Mesendoderm (in vitro differentiated cells): ENCODE measurements at regions not wholly inside any gene's neighbourhood (a gene's known extent, or its start where the extent isn't known, plus 50 kb on each side); places are given as distances from the start of the nearest gene placed in this dataset.
"Not testable (repeated sequence)": the region's sequence is repeated elsewhere in the genome, so short reads cannot be mapped to it uniquely, and the experiment has no call there.

Source experiments
- DNase-seq: peaks from one replicate; pipeline ENCODE4 v3.0.0; 2013
- H2AK5ac ChIP-seq: 2 replicates; pipeline ENCODE4 v1.6.1; 2013; ENCODE audit warnings: low read length, inconsistent platforms
- H2BK120ac ChIP-seq: 2 replicates; pipeline ENCODE4 v1.6.1; 2013; ENCODE audit warnings: low read depth, mild to moderate bottlenecking, low read length, moderate library complexity, mixed read lengths
- H2BK15ac ChIP-seq: replicated peaks from 2 replicates; pipeline ENCODE4 v1.6.1; 2013; ENCODE audit warnings: low read depth, mild to moderate bottlenecking, moderate library complexity
- H2BK5ac ChIP-seq: 2 replicates; pipeline ENCODE4 v1.6.1; 2013; ENCODE audit warnings: low read length, inconsistent platforms
- H3K18ac ChIP-seq: 2 replicates; pipeline ENCODE4 v1.6.1; 2013; ENCODE audit warnings: mild to moderate bottlenecking, low read length, mixed read lengths
- H3K23ac ChIP-seq: one replicate; pipeline ENCODE4 v1.6.1; 2013; ENCODE audit warnings: low read length
- H3K27ac ChIP-seq: 2 replicates; pipeline ENCODE4 v1.5.1; 2013; ENCODE audit warnings: low read depth, mild to moderate bottlenecking, inconsistent platforms, low read length, moderate library complexity
- H3K27me3 ChIP-seq: 2 replicates; pipeline ENCODE4 v1.6.1; 2013; ENCODE audit warnings: low read length, control low read depth, mild to moderate bottlenecking, inconsistent platforms; ENCODE audit not compliant: insufficient read depth, poor library complexity
- H3K36me3 ChIP-seq: 2 replicates; pipeline ENCODE4 v1.6.1; 2013; ENCODE audit warnings: low read length, inconsistent platforms; ENCODE audit not compliant: control insufficient read depth, insufficient read depth
- H3K4ac ChIP-seq: one replicate; pipeline ENCODE4 v1.6.1; 2013; ENCODE audit warnings: low read depth, mild to moderate bottlenecking, low read length, moderate library complexity
- H3K4me1 ChIP-seq: 2 replicates; pipeline ENCODE4 v1.6.1; 2013; ENCODE audit warnings: low read depth, low read length, inconsistent platforms; ENCODE audit not compliant: control insufficient read depth
- H3K4me2 ChIP-seq: 2 replicates; pipeline ENCODE4 v1.6.1; 2013; ENCODE audit warnings: low read length
- H3K4me3 ChIP-seq: 2 replicates; pipeline ENCODE4 v1.5.1; 2013; ENCODE audit warnings: mild to moderate bottlenecking, low read length
- H3K56ac ChIP-seq: one replicate; pipeline ENCODE4 v1.6.1; 2013; ENCODE audit warnings: low read length
- H3K79me1 ChIP-seq: 2 replicates; pipeline ENCODE4 v1.6.1; 2013; ENCODE audit warnings: low read length, inconsistent platforms
- H3K79me2 ChIP-seq: 2 replicates; pipeline ENCODE4 v1.6.1; 2013; ENCODE audit warnings: mild to moderate bottlenecking, low read length; ENCODE audit not compliant: control insufficient read depth, insufficient read depth
- H3K9ac ChIP-seq: 2 replicates; pipeline ENCODE4 v1.6.1; 2013; ENCODE audit warnings: low read length, inconsistent platforms
- H4K5ac ChIP-seq: one replicate; pipeline ENCODE4 v1.6.1; 2013; ENCODE audit warnings: low read length
- H4K8ac ChIP-seq: one replicate; pipeline ENCODE4 v1.6.1; 2013; ENCODE audit warnings: low read depth, mild to moderate bottlenecking, control low read depth, low read length, moderate library complexity
- WGBS: extraction: QIAGEN DNeasy Blood & Tissue Kit; methylation state at CpG from one replicate; pipeline ENCODE4 v1.1.7; 2013; ENCODE audit warnings: low lambda C conversion rate, missing lambda C conversion rate; ENCODE audit not compliant: insufficient coverage; ENCODE audit errors: extremely low coverage; 5-methylcytosine and 5-hydroxymethylcytosine counted together

DNA sequence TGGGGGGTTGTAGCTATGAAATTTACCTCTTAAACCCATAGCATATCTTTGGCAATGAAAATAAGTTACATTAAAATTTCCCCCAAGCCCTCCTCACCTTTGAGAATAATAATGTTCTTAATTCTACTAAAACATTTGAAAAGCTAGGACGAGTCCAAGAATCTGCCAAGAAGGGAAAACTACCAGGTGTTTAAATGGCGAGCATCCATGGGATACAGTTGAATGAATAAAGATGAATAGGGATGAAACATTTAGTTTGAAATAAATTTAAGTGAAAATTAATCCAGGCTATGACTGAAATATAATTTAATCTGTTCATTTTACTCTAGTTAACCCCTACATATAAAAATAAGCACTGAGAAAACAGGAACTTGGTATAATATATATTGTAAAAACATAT is 536.7 kb downstream of the FLRT2 start:
- H3K4me3 ChIP-seq, result no peak overlapping the region
- H3K23ac ChIP-seq, result no peak overlapping the region
- no peak overlapping the region for H3K27ac ChIP-seq
- H3K4me2 ChIP-seq, result no peak overlapping the region
- no peak for DNase-seq
- no peaks in the 10 kb centered on the region for H3K36me3 ChIP-seq
- H3K27me3 ChIP-seq, result no peaks in the 10 kb centered on the region
- H3K79me1 ChIP-seq, result no peaks in the 10 kb centered on the region
- no peaks in the 10 kb centered on the region for H3K79me2 ChIP-seq
- no CpG with 5 or more reads among the region's 2 CpGs for WGBS
- no peak overlapping the region for H2BK5ac ChIP-seq
- H3K18ac ChIP-seq, result no peak overlapping the region
- no peak overlapping the region for H2BK15ac ChIP-seq
- no peak overlapping the region for H3K56ac ChIP-seq
- H2BK120ac ChIP-seq, result no peak overlapping the region
- H3K4ac ChIP-seq, result no peak overlapping the region
- no peak overlapping the region for H4K5ac ChIP-seq
- H3K9ac ChIP-seq, result no peak overlapping the region
- H4K8ac ChIP-seq, result no peak overlapping the region
- H2AK5ac ChIP-seq, result no peak overlapping the region
- no peaks in the 10 kb centered on the region for H3K4me1 ChIP-seq

DNA sequence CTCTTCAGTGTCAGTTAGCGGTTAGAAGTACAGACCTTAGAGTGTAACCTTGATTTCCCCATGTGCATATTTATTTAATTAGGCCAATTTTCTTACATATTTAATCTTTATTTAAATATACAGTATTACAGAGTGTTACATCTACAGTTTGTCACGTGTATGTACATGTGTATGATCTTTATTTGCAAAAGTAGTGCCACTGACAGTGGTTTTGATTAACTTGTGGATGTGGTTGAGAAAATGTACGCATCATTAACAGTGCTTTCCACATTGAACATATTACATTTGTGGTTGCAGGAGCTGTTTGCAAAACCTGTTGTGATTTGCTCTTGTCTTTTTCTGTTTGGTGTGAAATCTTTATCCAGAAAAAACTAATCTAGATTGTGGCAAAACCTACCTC is 535.5 kb downstream of the FLRT2 start:
- Histone ChIP-seq H3K23ac (no peak overlapping the region), H3K79me1 (no peaks in the 10 kb centered on the region), H2BK5ac (no peak overlapping the region), H2BK120ac (no peak overlapping the region), H3K27ac (no peak overlapping the region), H3K18ac (no peak overlapping the region), H4K8ac (no peak overlapping the region), H3K56ac (no peak overlapping the region), H3K4me2 (no peak overlapping the region), H3K36me3 (no peaks in the 10 kb centered on the region), H3K4me1 (no peaks in the 10 kb centered on the region), H4K5ac (no peak overlapping the region), H3K4ac (no peak overlapping the region), H3K79me2 (no peaks in the 10 kb centered on the region), H2BK15ac (no peak overlapping the region), H3K27me3 (no peaks in the 10 kb centered on the region), H3K9ac (no peak overlapping the region), H2AK5ac (no peak overlapping the region), H3K4me3 (no peak overlapping the region)
- WGBS, result no CpG with 5 or more reads among the region's 3 CpGs
- no peak for DNase-seq

DNA sequence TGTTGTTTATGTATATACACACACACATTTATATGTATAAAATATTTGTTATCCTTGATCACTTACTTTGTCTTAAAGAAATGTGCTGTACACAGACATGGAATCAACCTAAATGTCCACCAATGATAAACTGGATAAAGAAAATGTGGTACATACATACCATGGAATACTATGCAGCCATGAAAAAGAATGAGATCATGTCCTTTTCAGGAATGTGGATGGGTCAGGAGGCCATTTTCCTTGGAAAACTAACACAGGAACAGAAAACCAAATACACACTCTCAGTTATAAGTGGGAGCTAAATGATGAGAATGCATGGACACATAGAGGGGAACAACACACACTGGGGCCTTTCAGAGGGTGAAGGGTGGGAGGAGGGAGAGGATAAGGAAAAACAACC is 534.7 kb downstream of the FLRT2 start:
- not testable (repeated sequence) for H4K8ac ChIP-seq, H2AK5ac ChIP-seq, H2BK15ac ChIP-seq, H3K79me1 ChIP-seq, H3K56ac ChIP-seq, H3K36me3 ChIP-seq, H3K4ac ChIP-seq, H3K23ac ChIP-seq, H3K27me3 ChIP-seq, H3K27ac ChIP-seq, H3K18ac ChIP-seq, H3K4me3 ChIP-seq, DNase-seq, H4K5ac ChIP-seq, H3K4me2 ChIP-seq, H2BK5ac ChIP-seq, H2BK120ac ChIP-seq, H3K79me2 ChIP-seq, H3K4me1 ChIP-seq, H3K9ac ChIP-seq

DNA sequence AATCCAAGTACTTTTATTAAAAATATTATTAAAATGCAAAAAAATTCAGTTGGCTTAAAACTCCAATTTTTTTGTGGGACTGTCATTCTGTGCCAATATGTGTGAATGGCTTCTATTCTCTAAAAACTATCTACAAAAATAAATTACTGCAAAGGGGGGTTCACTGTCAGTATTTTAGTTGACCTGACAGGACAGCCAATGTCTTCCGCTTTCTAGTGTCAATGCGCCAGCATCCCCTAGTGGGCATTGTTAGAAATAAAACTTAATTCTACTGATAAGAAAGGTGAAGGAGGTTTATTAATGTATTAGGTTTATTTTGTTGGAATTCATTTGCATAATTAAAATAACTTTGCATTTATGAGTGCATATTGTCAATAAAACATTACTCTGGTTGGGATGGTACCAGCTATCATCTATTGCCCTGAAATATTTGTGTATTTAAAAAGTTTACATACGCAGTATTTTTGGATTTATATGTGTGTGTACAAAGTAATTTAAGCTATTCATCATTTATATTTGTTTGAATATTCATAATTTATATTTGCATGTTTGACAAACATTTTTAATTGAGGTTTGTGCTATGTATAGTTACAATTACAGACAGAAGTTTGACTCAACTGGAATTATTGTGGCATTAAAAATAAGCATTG is 527.2 kb downstream of the FLRT2 start:
- Histone ChIP-seq H4K5ac (no peak overlapping the region), H4K8ac (no peak overlapping the region), H3K4ac (no peak overlapping the region), H2BK5ac (no peak overlapping the region), H3K27me3 (no peaks in the 10 kb centered on the region), H3K79me2 (no peaks in the 10 kb centered on the region), H3K56ac (no peak overlapping the region), H2BK15ac (no peak overlapping the region), H2AK5ac (no peak overlapping the region), H3K18ac (no peak overlapping the region), H3K4me2 (no peak overlapping the region), H3K23ac (no peak overlapping the region), H3K9ac (no peak overlapping the region), H3K4me1 (no peaks in the 10 kb centered on the region), H3K79me1 (no peaks in the 10 kb centered on the region), H3K27ac (no peak overlapping the region), H3K4me3 (no peak overlapping the region), H3K36me3 (no peaks in the 10 kb centered on the region), H2BK120ac (no peak overlapping the region)
- DNase-seq, result peak; percentile 44
- no CpG with 5 or more reads among the region's 3 CpGs for WGBS

DNA sequence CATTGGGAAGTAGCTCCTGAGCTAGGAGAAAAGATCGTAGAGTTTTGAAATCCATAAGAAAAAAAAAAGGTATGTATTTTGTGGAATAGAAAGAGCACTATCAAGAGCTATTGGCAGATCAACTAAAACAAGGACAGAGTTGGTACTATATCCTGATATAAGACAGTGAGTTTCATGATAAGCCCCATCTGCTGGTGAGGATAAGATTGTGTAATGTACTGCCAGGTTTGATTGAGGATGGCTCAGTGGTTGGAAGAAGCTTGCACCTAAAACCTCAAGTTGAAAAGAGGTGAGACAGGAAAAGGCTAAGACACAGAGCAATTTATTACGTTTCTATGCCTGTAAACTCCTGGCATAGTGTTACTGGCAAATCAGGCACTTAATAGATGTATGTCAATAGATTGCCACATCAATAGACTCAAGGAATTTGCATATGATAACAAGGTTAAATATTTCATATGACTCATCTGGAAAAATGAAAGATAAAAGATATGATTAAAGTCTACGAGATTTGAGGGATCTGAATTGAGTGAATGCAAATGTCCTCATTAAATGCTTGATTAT is 525.6 kb downstream of the FLRT2 start:
- H3K36me3 ChIP-seq, result no peaks in the 10 kb centered on the region
- no peaks in the 10 kb centered on the region for H3K79me2 ChIP-seq
- no CpG with 5 or more reads among the region's 3 CpGs for WGBS
- no peak overlapping the region for H2BK15ac ChIP-seq
- no peak overlapping the region for H3K4me2 ChIP-seq
- H3K18ac ChIP-seq, result no peak overlapping the region
- H3K4ac ChIP-seq, result no peak overlapping the region
- H3K4me3 ChIP-seq, result no peak overlapping the region
- H3K27ac ChIP-seq, result no peak overlapping the region
- no peaks in the 10 kb centered on the region for H3K4me1 ChIP-seq
- no peak overlapping the region for H2BK120ac ChIP-seq
- no peaks in the 10 kb centered on the region for H3K27me3 ChIP-seq
- H3K79me1 ChIP-seq, result no peaks in the 10 kb centered on the region
- H4K8ac ChIP-seq, result no peak overlapping the region
- no peak overlapping the region for H3K56ac ChIP-seq
- H4K5ac ChIP-seq, result no peak overlapping the region
- H2BK5ac ChIP-seq, result no peak overlapping the region
- peak; percentile 59 for DNase-seq
- H3K23ac ChIP-seq, result no peak overlapping the region
- no peak overlapping the region for H3K9ac ChIP-seq
- H2AK5ac ChIP-seq, result no peak overlapping the region

DNA sequence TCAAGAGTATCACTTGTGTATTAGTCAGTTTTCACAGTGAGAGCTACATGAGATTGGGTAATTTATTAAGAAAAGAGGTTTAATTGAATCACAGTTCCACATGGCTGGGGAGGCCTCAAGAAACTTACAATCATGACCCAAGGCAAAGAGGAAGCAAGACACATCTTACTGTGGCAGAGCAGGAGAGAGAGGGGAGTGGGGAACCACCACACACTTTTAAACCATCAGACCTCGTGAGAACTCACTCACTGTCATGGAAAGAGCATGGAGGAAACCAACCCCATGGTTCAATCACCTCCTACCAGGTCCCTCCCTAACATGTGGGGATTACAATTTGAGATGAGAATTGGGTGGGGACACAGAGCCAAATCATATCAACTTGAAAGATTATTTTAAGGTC is 522.9 kb downstream of the FLRT2 start:
- Histone ChIP-seq H2AK5ac (no peak overlapping the region), H3K27me3 (no peaks in the 10 kb centered on the region), H2BK15ac (no peak overlapping the region), H4K8ac (no peak overlapping the region), H3K36me3 (no peaks in the 10 kb centered on the region), H3K18ac (no peak overlapping the region), H4K5ac (no peak overlapping the region), H3K79me1 (no peaks in the 10 kb centered on the region), H3K23ac (no peak overlapping the region), H3K4me3 (no peak overlapping the region), H3K79me2 (no peaks in the 10 kb centered on the region), H3K9ac (no peak overlapping the region), H2BK5ac (no peak overlapping the region), H3K4me2 (no peak overlapping the region), H3K56ac (no peak overlapping the region), H3K4me1 (no peaks in the 10 kb centered on the region), H2BK120ac (no peak overlapping the region), H3K27ac (no peak overlapping the region), H3K4ac (no peak overlapping the region)
- DNase-seq, result peak; percentile 23
- no CpG with 5 or more reads among the region's 1 CpG for WGBS
